HCT116 (cell line): ENCODE measurements at regions not wholly inside any gene's neighbourhood (a gene's known extent, or its start where the extent isn't known, plus 50 kb on each side); places are given as distances from the start of the nearest gene placed in this dataset.

ENCODE experiments used
- ATAC-seq: fragments of 200-7000 bp; cut with Tn5 transposase; 2 replicates; pipeline ENCODE4 v1.9.1; 2020; ENCODE audit warnings: mild to moderate bottlenecking, moderate library complexity
- BruUV-seq: library from RNA; stranded (reverse); fragments of 400-500 nt; replicated peaks from 2 replicates; lab custom pipeline; 2021; lab: Mats Ljungman, UMichigan
- CTCF ChIA-PET: fragments of 300-600 bp; sonication (Branson Sonifier 250); formaldehyde crosslinking; loops from one replicate; lab custom pipeline; 2021; ENCODE audit warnings: antibody characterized with exemption; lab: Charles Lee
- POLR2A ChIA-PET: fragments of 300-600, 350-600 bp; sonication (Branson Sonifier 250); formaldehyde crosslinking; loops from one replicate; lab custom pipeline; 2021; ENCODE audit warnings: antibody characterized with exemption; lab: Charles Lee
- RAD21 ChIA-PET, 2 experiments: fragments of 300-600 bp; sonication (Branson Sonifier 250); formaldehyde crosslinking; loops; one replicate each; lab custom pipeline; 2023; ENCODE audit warnings: low total read pairs in 2 of 2; ENCODE audit not compliant: uncharacterized antibody in 2 of 2, unreplicated experiment in 2 of 2, low non-redundant PET in 1 of 2; lab: Charles Lee
- DNase-seq: peaks from one replicate; pipeline ENCODE4 v3.0.0-alpha.2; 2010; ENCODE audit warnings: low read depth, low spot score
- H2AFZ ChIP-seq: fragments of 200-600 bp; shearing (Covaris generic), sonication (generic); 2 replicates; pipeline ENCODE4 v1.6.1; 2017; ENCODE audit warnings: low read depth, mixed run types, mixed read lengths, antibody characterized with exemption, low read length; ENCODE audit not compliant: poor library complexity, severe bottlenecking
- H3K27ac ChIP-seq: 2 replicates; pipeline ENCODE4 v1.5.1; 2012; ENCODE audit warnings: low read depth, low read length
- H3K27me3 ChIP-seq: fragments of 200-600 bp; sonication (generic); 2 replicates; pipeline ENCODE4 v1.6.1; 2016; ENCODE audit warnings: mixed run types, low read length, mixed read lengths; ENCODE audit not compliant: insufficient read depth
- H3K36me3 ChIP-seq, 2 experiments: fragments of 200-500 bp in 1 of 2; fragments of 200-600 bp in 1 of 2; sonication (Bioruptor generic) in 1 of 2; sonication (generic) in 1 of 2; 2 replicates each; pipeline versions ENCODE4 v1.5.1 to v1.6.1; 2014 to 2016; ENCODE audit warnings: low read length in 2 of 2, inconsistent platforms in 1 of 2, mixed read lengths in 1 of 2, mixed run types in 1 of 2; ENCODE audit not compliant: insufficient read depth in 2 of 2, control insufficient read depth in 1 of 2
- H3K4me1 ChIP-seq, 2 experiments: fragments of 200-600 bp in 1 of 2; sonication (generic) in 1 of 2; 2 replicates each; pipeline versions ENCODE4 v1.5.1 to v1.6.1; 2012 to 2017; ENCODE audit warnings: low read length in 2 of 2, inconsistent platforms in 1 of 2, mild to moderate bottlenecking in 1 of 2, mixed read lengths in 1 of 2, mixed run types in 1 of 2, moderate library complexity in 1 of 2; ENCODE audit not compliant: insufficient read depth in 2 of 2, control insufficient read depth in 1 of 2
- H3K4me2 ChIP-seq: fragments of 200-600 bp; sonication (generic); 2 replicates; pipeline ENCODE4 v1.6.1; 2017; ENCODE audit warnings: mixed run types, low read length, mixed read lengths
- H3K4me3 ChIP-seq, 2 experiments: fragments of 200-600 bp in 1 of 2; sonication (generic) in 1 of 2; replicated peaks in 1 of 2; 2 replicates each; pipeline ENCODE4 v1.5.1; 2011 to 2016; ENCODE audit warnings: low read length in 2 of 2, control low read depth in 1 of 2, low read depth in 1 of 2, mild to moderate bottlenecking in 1 of 2, mixed read lengths in 1 of 2, mixed run types in 1 of 2
- H3K79me2 ChIP-seq: fragments of 200-600 bp; sonication (generic); 2 replicates; pipeline ENCODE4 v1.6.1; 2017; ENCODE audit warnings: mild to moderate bottlenecking, mixed run types, low read length, moderate library complexity, mixed read lengths; ENCODE audit not compliant: insufficient read depth
- H3K9ac ChIP-seq: fragments of 200-600 bp; sonication (generic); 2 replicates; pipeline ENCODE4 v1.6.1; 2016; ENCODE audit warnings: low read length, mixed read lengths
- H3K9me2 ChIP-seq: fragments of 200-600 bp; sonication (generic), shearing (Covaris generic); 2 replicates; pipeline ENCODE4 v1.6.1; 2017; ENCODE audit warnings: mixed run types, mild to moderate bottlenecking, moderate library complexity; ENCODE audit not compliant: insufficient read depth
- H3K9me3 ChIP-seq, 2 experiments: fragments of 200-500 bp in 1 of 2; fragments of 200-600 bp in 1 of 2; sonication (Bioruptor generic) in 1 of 2; sonication (generic) in 1 of 2; 2 replicates each; pipeline ENCODE4 v1.6.1; 2014 to 2017; ENCODE audit warnings: low read length in 2 of 2, mixed read lengths in 2 of 2, inconsistent platforms in 1 of 2, low read depth in 1 of 2, mild to moderate bottlenecking in 1 of 2, mixed run types in 1 of 2, moderate library complexity in 1 of 2; ENCODE audit not compliant: control insufficient read depth in 1 of 2, insufficient read depth in 1 of 2
- H4K20me1 ChIP-seq: fragments of 200-600 bp; sonication (generic), shearing (Covaris generic); 2 replicates; pipeline ENCODE4 v1.6.1; 2017; ENCODE audit warnings: mixed run types, mild to moderate bottlenecking, moderate library complexity; ENCODE audit not compliant: insufficient read depth
- CBX3 ChIP-seq: IDR thresholded peaks from 2 replicates; pipeline ENCODE4 v1.6.1; 2012; ENCODE audit warnings: low read depth
- CEBPB ChIP-seq: IDR thresholded peaks from 2 replicates; pipeline ENCODE4 v1.6.1; 2012; ENCODE audit warnings: low read depth
- CTCF ChIP-seq, 3 experiments: fragments of 200-600 bp in 1 of 3; sonication (generic) in 1 of 3; IDR thresholded peaks in 2 of 3; conservative IDR thresholded peaks in 1 of 3; 2 replicates each; pipeline ENCODE4 v1.5.1; 2012 to 2017; ENCODE audit warnings: low read depth in 2 of 3, low read length in 2 of 3, antibody characterized with exemption in 1 of 3, borderline replicate concordance in 1 of 3, control low read depth in 1 of 3, mild to moderate bottlenecking in 1 of 3, mixed read lengths in 1 of 3, mixed run types in 1 of 3, moderate library complexity in 1 of 3; ENCODE audit not compliant: insufficient read depth in 1 of 3
- EGR1 ChIP-seq: IDR thresholded peaks from 2 replicates; pipeline ENCODE4 v1.6.1; 2012; ENCODE audit warnings: low read depth
- ELF1 ChIP-seq: IDR thresholded peaks from 2 replicates; pipeline ENCODE4 v1.6.1; 2012; ENCODE audit warnings: low read depth, borderline replicate concordance
- EZH2 ChIP-seq: fragments of 200-600 bp; sonication (generic); IDR thresholded peaks from 2 replicates; pipeline ENCODE4 v1.6.1; 2017; ENCODE audit warnings: antibody characterized with exemption, mixed run types
- EZH2phosphoT487 ChIP-seq: fragments of 200-600 bp; IDR thresholded peaks from 2 replicates; pipeline ENCODE4 v1.6.1; 2018; ENCODE audit warnings: antibody characterized with exemption, borderline replicate concordance
- JUND ChIP-seq: IDR thresholded peaks from 2 replicates; pipeline ENCODE4 v1.6.1; 2012
- POLR2AphosphoS5 ChIP-seq: IDR thresholded peaks from 2 replicates; pipeline ENCODE4 v1.6.1; 2011; ENCODE audit warnings: mild to moderate bottlenecking, low read depth, low read length, moderate library complexity
- RAD21 ChIP-seq: IDR thresholded peaks from 2 replicates; pipeline ENCODE4 v1.6.1; 2012; ENCODE audit warnings: low read depth, mild to moderate bottlenecking
- SIN3A ChIP-seq: IDR thresholded peaks from 2 replicates; pipeline ENCODE4 v1.6.1; 2012; ENCODE audit warnings: low read depth
- SP1 ChIP-seq: IDR thresholded peaks from 2 replicates; pipeline ENCODE4 v1.6.1; 2012; ENCODE audit warnings: low read depth
- SRF ChIP-seq: IDR thresholded peaks from 2 replicates; pipeline ENCODE4 v1.6.1; 2012; ENCODE audit warnings: low read depth
- TCF7L2 ChIP-seq: IDR thresholded peaks from 2 replicates; pipeline ENCODE4 v1.7.0; 2011; ENCODE audit warnings: borderline replicate concordance, inconsistent platforms; ENCODE audit not compliant: insufficient read depth, insufficient read length; ENCODE audit errors: extremely low read depth
- ZBTB33 ChIP-seq: IDR thresholded peaks from 2 replicates; pipeline ENCODE4 v1.6.1; 2011; ENCODE audit warnings: mild to moderate bottlenecking, low read length, moderate library complexity; ENCODE audit not compliant: insufficient replicate concordance; ENCODE audit errors: extremely low read depth
- intact Hi-C: fragments of 100-400 bp; cut with micrococcal nuclease; formaldehyde crosslinking; loops from 2 replicates; pipeline ENCODE4 v1.10.0; 2022
- TF ChIP-seq, protein P1 (sequence below): IDR thresholded peaks from 2 replicates; pipeline ENCODE4 v1.6.1; 2012
- TF ChIP-seq, protein P2 (sequence below): IDR thresholded peaks from 2 replicates; pipeline ENCODE4 v1.6.1; 2012; ENCODE audit warnings: low read depth

DNA sequence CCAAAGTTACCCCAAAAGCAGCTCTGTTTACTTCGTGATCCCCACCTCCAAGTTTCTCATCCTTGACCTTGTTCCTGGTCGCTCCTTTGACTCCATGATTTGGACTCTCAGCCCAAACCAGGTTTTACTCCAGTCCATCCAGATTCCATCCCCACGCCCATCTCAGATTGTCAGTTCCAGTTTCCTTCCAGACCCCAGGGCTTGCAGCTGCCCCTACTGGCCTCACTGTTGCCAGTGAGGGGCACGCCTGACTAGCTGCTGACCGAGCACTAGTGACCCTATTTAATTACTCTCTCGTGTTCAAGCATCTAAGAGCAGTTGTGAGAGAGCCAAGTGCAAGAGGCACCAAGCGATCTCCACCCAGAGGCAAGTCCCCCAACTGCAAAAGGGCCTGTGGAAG lies 155.1 kb upstream of the FUT8 start:
- RAD21 ChIA-PET: no interaction called here
- TF ChIP-seq JUND (no peak), CEBPB (no peak), SP1 (no peak), CTCF (IDR thresholded peaks at IDR 0.05 in 2 of 3, conservative IDR thresholded peaks at IDR 0.05 in 1 of 3; ENCODE audit: borderline replicate concordance in 1 of 3, insufficient read depth in 1 of 3, low read depth in 2 of 3, low read length in 2 of 3) (no peak), RAD21 (no peak), EZH2 (no peak), SIN3A (no peak), CBX3 (no peak), TCF7L2 (no peak), ZBTB33 (no peak), SRF (no peak), POLR2AphosphoS5 (no peak), EZH2phosphoT487 (no peak), ELF1 (no peak), EGR1 (no peak)
- TF ChIP-seq, protein P1, sequence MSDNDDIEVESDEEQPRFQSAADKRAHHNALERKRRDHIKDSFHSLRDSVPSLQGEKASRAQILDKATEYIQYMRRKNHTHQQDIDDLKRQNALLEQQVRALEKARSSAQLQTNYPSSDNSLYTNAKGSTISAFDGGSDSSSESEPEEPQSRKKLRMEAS: no peak
- TF ChIP-seq, protein P2, sequence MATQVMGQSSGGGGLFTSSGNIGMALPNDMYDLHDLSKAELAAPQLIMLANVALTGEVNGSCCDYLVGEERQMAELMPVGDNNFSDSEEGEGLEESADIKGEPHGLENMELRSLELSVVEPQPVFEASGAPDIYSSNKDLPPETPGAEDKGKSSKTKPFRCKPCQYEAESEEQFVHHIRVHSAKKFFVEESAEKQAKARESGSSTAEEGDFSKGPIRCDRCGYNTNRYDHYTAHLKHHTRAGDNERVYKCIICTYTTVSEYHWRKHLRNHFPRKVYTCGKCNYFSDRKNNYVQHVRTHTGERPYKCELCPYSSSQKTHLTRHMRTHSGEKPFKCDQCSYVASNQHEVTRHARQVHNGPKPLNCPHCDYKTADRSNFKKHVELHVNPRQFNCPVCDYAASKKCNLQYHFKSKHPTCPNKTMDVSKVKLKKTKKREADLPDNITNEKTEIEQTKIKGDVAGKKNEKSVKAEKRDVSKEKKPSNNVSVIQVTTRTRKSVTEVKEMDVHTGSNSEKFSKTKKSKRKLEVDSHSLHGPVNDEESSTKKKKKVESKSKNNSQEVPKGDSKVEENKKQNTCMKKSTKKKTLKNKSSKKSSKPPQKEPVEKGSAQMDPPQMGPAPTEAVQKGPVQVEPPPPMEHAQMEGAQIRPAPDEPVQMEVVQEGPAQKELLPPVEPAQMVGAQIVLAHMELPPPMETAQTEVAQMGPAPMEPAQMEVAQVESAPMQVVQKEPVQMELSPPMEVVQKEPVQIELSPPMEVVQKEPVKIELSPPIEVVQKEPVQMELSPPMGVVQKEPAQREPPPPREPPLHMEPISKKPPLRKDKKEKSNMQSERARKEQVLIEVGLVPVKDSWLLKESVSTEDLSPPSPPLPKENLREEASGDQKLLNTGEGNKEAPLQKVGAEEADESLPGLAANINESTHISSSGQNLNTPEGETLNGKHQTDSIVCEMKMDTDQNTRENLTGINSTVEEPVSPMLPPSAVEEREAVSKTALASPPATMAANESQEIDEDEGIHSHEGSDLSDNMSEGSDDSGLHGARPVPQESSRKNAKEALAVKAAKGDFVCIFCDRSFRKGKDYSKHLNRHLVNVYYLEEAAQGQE: no peak
- Histone ChIP-seq H3K27ac (peak overlapping the region; percentile 64), H3K9ac (peak overlapping the region; percentile 16; the same call in 1 of the 2 replicates), H3K4me3 (no peak overlapping the region), H3K79me2 (no peaks in the 10 kb centered on the region), H3K4me1 (peaks cover 46 to 68% of the 10 kb centered on the region in 2 experiments), H3K9me2 (no peaks in the 10 kb centered on the region), H3K27me3 (no peaks in the 10 kb centered on the region), H3K9me3 (0 out of 4 replicates have a peak, but pooled peaks cover 0 to 3% of the 10 kb centered on the region in 2 experiments), H2AFZ (peak overlapping the region; percentile 48), H3K4me2 (peak overlapping the region; percentile 65), H3K36me3 (no peaks in the 10 kb centered on the region), H4K20me1 (no peaks in the 10 kb centered on the region)
- POLR2A ChIA-PET: interaction anchor here (1.0 to 1.4 kb wide), 2 partner anchors 8 to 154 kb away, joined by 3 to 6 read pairs; no protein-coding TSS in a partner anchor
- DNase-seq (no peak), ATAC-seq (no peak)
- intact Hi-C loops: loop anchor here (5.0 kb wide), 1 partner anchor 100 kb away; no protein-coding TSS in a partner anchor
- no TSS peak for BruUV-seq
- CTCF ChIA-PET: no interaction called here
